ENCODE measurements at regions not wholly inside any gene's neighbourhood (a gene's known extent, or its start where the extent isn't known, plus 50 kb on each side); places are given as distances from the start of the nearest gene placed in this dataset.

- Histone ChIP-seq H3K9me2 (ENCODE audit: insufficient read depth, low read length) (no peaks in the 10 kb centered on the region), H4K20me1 (ENCODE audit: insufficient read depth, low read length) (no peaks in the 10 kb centered on the region), H2AFZ (ENCODE audit: low read length) (no peak overlapping the region), H3K79me2 (ENCODE audit: insufficient read depth, low read depth, low read length) (no peaks in the 10 kb centered on the region), H3K4me1 (ENCODE audit: insufficient read depth, low read length, poor library complexity, severe bottlenecking) (no peaks in the 10 kb centered on the region), H3K4me3 (ENCODE audit: low read depth, low read length, poor library complexity, severe bottlenecking) (no peak overlapping the region), H3K27ac (ENCODE audit: low read depth, low read length, poor library complexity, severe bottlenecking) (no peak overlapping the region), H3K4me2 (ENCODE audit: low read length) (no peak overlapping the region), H3K9me3 (ENCODE audit: low read length) (no peaks in the 10 kb centered on the region), H3K36me3 (ENCODE audit: insufficient read depth, low read length) (no peaks in the 10 kb centered on the region)
- BruUV-seq (replicated peaks), result no TSS peak
- no peak for DNase-seq (ENCODE audit: low spot score)
- CTCF ChIA-PET (ENCODE audit: unreplicated experiment), result no interaction called here
- POLR2A ChIA-PET, result no interaction called here
- TF ChIP-seq CTCF (conservative IDR thresholded peaks at IDR 0.05; ENCODE audit: low read length), result no peak
- intact Hi-C loops (cut with micrococcal nuclease; ENCODE audit: unreplicated experiment), result no loop called here
These were observed 67.7 kb upstream of the ZNF469 start for GRCh38 chr16:88314991-88315542.

- H3K4me2 ChIP-seq (ENCODE audit: low read length), result no peak overlapping the region
- no TSS peak for BruUV-seq (replicated peaks)
- DNase-seq (ENCODE audit: low spot score), result no peak
These were observed 67.1 kb upstream of the ZNF469 start for GRCh38 chr16:88315543-88316105.

GRCh38 chr16:88316151-88316550 is 66.6 kb upstream of the ZNF469 start:
- POLR2A ChIA-PET, result no interaction called here
- H3K4me3 ChIP-seq (ENCODE audit: low read depth, low read length, poor library complexity, severe bottlenecking), result no peak overlapping the region
- CTCF ChIA-PET (ENCODE audit: unreplicated experiment), result no interaction called here
- H3K4me1 ChIP-seq (ENCODE audit: insufficient read depth, low read length, poor library complexity, severe bottlenecking), result no peaks in the 10 kb centered on the region
- intact Hi-C loops (cut with micrococcal nuclease; ENCODE audit: unreplicated experiment), result no loop called here
- H3K9me2 ChIP-seq (ENCODE audit: insufficient read depth, low read length), result no peaks in the 10 kb centered on the region
- H3K4me2 ChIP-seq (ENCODE audit: low read length), result no peak overlapping the region
- H3K36me3 ChIP-seq (ENCODE audit: insufficient read depth, low read length), result no peaks in the 10 kb centered on the region
- no peaks in the 10 kb centered on the region for H4K20me1 ChIP-seq (ENCODE audit: insufficient read depth, low read length)
- no peaks in the 10 kb centered on the region for H3K9me3 ChIP-seq (ENCODE audit: low read length)
- BruUV-seq (replicated peaks), result no TSS peak
- no peak for TF ChIP-seq CTCF (conservative IDR thresholded peaks at IDR 0.05; ENCODE audit: low read length)
- no peak for TF ChIP-seq EZH2phosphoT487 (IDR thresholded peaks at IDR 0.05; ENCODE audit: borderline replicate concordance, low read depth, low read length)
- H3K79me2 ChIP-seq (ENCODE audit: insufficient read depth, low read depth, low read length), result no peaks in the 10 kb centered on the region
- DNase-seq (ENCODE audit: low spot score), result no peak
- no peak overlapping the region for H2AFZ ChIP-seq (ENCODE audit: low read length)
- no peak overlapping the region for H3K27ac ChIP-seq (ENCODE audit: low read depth, low read length, poor library complexity, severe bottlenecking)

More at GRCh38 chr16:88315543-88316105, 67.1 kb upstream of the ZNF469 start:
- Histone ChIP-seq H3K27ac (ENCODE audit: low read depth, low read length, poor library complexity, severe bottlenecking) (no peak overlapping the region), H3K79me2 (ENCODE audit: insufficient read depth, low read depth, low read length) (no peaks in the 10 kb centered on the region), H3K9me3 (ENCODE audit: low read length) (no peaks in the 10 kb centered on the region), H4K20me1 (ENCODE audit: insufficient read depth, low read length) (no peaks in the 10 kb centered on the region), H3K9me2 (ENCODE audit: insufficient read depth, low read length) (no peaks in the 10 kb centered on the region), H3K4me3 (ENCODE audit: low read depth, low read length, poor library complexity, severe bottlenecking) (no peak overlapping the region), H2AFZ (ENCODE audit: low read length) (no peak overlapping the region), H3K4me1 (ENCODE audit: insufficient read depth, low read length, poor library complexity, severe bottlenecking) (no peaks in the 10 kb centered on the region), H3K36me3 (ENCODE audit: insufficient read depth, low read length) (no peaks in the 10 kb centered on the region)
- TF ChIP-seq EZH2phosphoT487 (IDR thresholded peaks at IDR 0.05; ENCODE audit: borderline replicate concordance, low read depth, low read length) (no peak), CTCF (conservative IDR thresholded peaks at IDR 0.05; ENCODE audit: low read length) (no peak)
- ChIA-PET POLR2A (no interaction called here), CTCF (ENCODE audit: unreplicated experiment) (no interaction called here)
- intact Hi-C loops (cut with micrococcal nuclease; ENCODE audit: unreplicated experiment), result no loop called here

All from OCI-LY7 (cell line).